Smooth muscle cell (in vitro differentiated cells): ENCODE measurements at regions not wholly inside any gene's neighbourhood (a gene's known extent, or its start where the extent isn't known, plus 50 kb on each side); places are given as distances from the start of the nearest gene placed in this dataset.

Experiments used
- DNase-seq: peaks from one replicate; lab custom pipeline; 2025; ENCODE audit not compliant: unreplicated experiment; lab: John Stamatoyannopoulos, UW
- H2AFZ ChIP-seq: fragments of 200-600 bp; sonication (generic); 2 replicates; pipeline ENCODE4 v1.6.0; 2016; ENCODE audit warnings: antibody characterized with exemption, low read depth, mild to moderate bottlenecking
- H3F3A ChIP-seq: fragments of 200-600 bp; sonication (generic); 2 replicates; pipeline ENCODE4 v1.6.0; 2017; ENCODE audit warnings: antibody characterized with exemption, low read depth
- H3K27ac ChIP-seq: fragments of 200-600 bp; sonication (generic); 2 replicates; pipeline ENCODE4 v1.5.1; 2016; ENCODE audit warnings: low read depth, mild to moderate bottlenecking
- H3K27me3 ChIP-seq: fragments of 200-600 bp; sonication (generic); 2 replicates; pipeline ENCODE4 v1.6.1; 2016; ENCODE audit warnings: low read depth, mild to moderate bottlenecking
- H3K36me3 ChIP-seq: fragments of 200-600 bp; sonication (generic); 2 replicates; pipeline ENCODE4 v1.5.1; 2016; ENCODE audit warnings: low read depth
- H3K4me1 ChIP-seq: fragments of 200-600 bp; sonication (generic); 2 replicates; pipeline ENCODE4 v1.5.1; 2016; ENCODE audit warnings: low read depth
- H3K4me2 ChIP-seq: fragments of 200-600 bp; sonication (generic); 2 replicates; pipeline ENCODE4 v1.6.0; 2016; ENCODE audit warnings: mild to moderate bottlenecking
- H3K4me3 ChIP-seq: fragments of 200-600 bp; sonication (generic); 2 replicates; pipeline ENCODE4 v1.5.1; 2016; ENCODE audit warnings: mild to moderate bottlenecking
- H3K79me2 ChIP-seq: fragments of 200-600 bp; sonication (generic); 2 replicates; pipeline ENCODE4 v1.6.0; 2016; ENCODE audit warnings: low read depth, mild to moderate bottlenecking
- H3K9ac ChIP-seq: fragments of 200-600 bp; sonication (generic); 2 replicates; pipeline ENCODE4 v1.6.0; 2016; ENCODE audit warnings: low read depth
- H3K9me3 ChIP-seq: fragments of 200-600 bp; sonication (generic); replicated peaks from 2 replicates; pipeline ENCODE4 v1.5.1; 2016; ENCODE audit warnings: low read depth
- H4K20me1 ChIP-seq: fragments of 200-600 bp; sonication (generic); 2 replicates; pipeline ENCODE4 v1.6.0; 2016; ENCODE audit warnings: low read depth
- WGBS: methylation state at CpG from one replicate; pipeline ENCODE4 v1.1.7; 2016; ENCODE audit warnings: low lambda C conversion rate; 5-methylcytosine and 5-hydroxymethylcytosine counted together
- TF ChIP-seq, protein P1 (sequence below): fragments of 200-600 bp; sonication (generic); IDR thresholded peaks from 2 replicates; pipeline ENCODE4 v1.5.1; 2017; ENCODE audit warnings: borderline replicate concordance, mild to moderate bottlenecking, antibody characterized with exemption; ENCODE audit not compliant: insufficient read depth, poor library complexity, severe bottlenecking

DNA sequence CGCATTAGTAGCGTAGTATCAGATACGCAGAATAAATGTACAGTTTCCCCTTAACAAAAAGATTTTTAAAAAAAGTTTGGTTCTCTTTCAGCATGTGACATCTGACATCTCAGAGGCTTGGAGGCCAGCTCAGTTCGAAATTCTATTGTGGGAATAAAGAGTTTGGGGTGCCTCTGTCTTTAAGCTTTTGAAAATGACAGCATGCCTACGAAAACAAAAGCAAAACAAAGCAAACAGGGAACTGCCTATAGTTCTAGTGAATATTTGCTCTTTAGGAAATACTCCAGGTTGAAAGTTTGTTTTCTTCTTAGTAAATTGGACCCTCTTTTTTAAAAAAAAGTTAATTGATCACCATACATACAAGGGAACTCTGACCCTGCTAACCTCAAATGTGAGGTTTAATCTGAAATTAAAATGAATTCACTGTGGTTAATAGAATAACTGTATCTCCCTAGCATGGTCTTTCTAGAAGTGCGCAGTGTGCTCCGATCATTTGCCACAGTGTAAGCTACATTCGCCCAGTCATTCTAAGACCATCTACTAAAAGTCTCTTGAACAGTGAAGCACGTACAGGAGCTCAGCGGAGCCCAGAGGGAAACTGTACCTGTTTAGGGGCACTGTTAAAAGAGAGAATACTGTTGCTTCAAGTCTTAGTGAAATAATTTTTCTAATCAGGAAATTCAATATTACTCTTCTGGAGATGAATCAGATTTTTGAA, 347.0 kb upstream of the CDH2 start:
- H3F3A ChIP-seq, result no peaks in the 10 kb centered on the region
- no peaks in the 10 kb centered on the region for H4K20me1 ChIP-seq
- H3K9me3 ChIP-seq, result no peaks in the 10 kb centered on the region
- WGBS, result 93% methylated on average over 10 of the region's 10 CpGs
- TF ChIP-seq, protein P1, sequence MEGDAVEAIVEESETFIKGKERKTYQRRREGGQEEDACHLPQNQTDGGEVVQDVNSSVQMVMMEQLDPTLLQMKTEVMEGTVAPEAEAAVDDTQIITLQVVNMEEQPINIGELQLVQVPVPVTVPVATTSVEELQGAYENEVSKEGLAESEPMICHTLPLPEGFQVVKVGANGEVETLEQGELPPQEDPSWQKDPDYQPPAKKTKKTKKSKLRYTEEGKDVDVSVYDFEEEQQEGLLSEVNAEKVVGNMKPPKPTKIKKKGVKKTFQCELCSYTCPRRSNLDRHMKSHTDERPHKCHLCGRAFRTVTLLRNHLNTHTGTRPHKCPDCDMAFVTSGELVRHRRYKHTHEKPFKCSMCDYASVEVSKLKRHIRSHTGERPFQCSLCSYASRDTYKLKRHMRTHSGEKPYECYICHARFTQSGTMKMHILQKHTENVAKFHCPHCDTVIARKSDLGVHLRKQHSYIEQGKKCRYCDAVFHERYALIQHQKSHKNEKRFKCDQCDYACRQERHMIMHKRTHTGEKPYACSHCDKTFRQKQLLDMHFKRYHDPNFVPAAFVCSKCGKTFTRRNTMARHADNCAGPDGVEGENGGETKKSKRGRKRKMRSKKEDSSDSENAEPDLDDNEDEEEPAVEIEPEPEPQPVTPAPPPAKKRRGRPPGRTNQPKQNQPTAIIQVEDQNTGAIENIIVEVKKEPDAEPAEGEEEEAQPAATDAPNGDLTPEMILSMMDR, result no peak
- no peak for DNase-seq
- no peaks in the 10 kb centered on the region for H3K27me3 ChIP-seq
- peaks cover 32% of the 10 kb centered on the region for H3K4me1 ChIP-seq
- H3K79me2 ChIP-seq, result no peaks in the 10 kb centered on the region
- no peak overlapping the region for H3K27ac ChIP-seq
- no peak overlapping the region for H3K4me3 ChIP-seq
- H3K9ac ChIP-seq, result no peak overlapping the region
- H2AFZ ChIP-seq, result no peak overlapping the region
- H3K36me3 ChIP-seq, result no peaks in the 10 kb centered on the region
- no peak overlapping the region for H3K4me2 ChIP-seq

DNA sequence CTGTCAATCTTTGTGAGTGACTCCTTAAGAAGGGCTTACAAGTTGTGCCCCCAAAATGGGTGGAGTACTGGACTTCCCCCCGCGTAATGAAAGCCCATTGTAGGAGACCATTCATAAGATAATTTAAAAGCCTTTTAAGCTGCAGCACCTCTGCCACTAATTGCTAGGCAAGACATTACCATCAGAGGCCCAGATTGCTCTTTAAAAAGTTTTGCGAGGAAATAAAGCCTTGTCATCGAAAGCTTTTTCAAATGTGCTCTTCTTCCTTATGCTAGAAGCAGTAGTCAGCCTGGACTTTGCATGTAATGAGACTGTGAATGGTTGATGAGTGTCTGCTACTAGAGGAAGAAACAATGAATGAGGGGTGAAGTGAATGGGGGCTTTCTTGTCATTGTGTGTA, 345.3 kb upstream of the CDH2 start:
- no peak overlapping the region for H3K27ac ChIP-seq
- H3F3A ChIP-seq, result no peaks in the 10 kb centered on the region
- H3K36me3 ChIP-seq, result no peaks in the 10 kb centered on the region
- peak overlapping the region; percentile 81 for H2AFZ ChIP-seq
- TF ChIP-seq, protein P1, result no peak
- peaks cover 32% of the 10 kb centered on the region for H3K4me1 ChIP-seq
- no peaks in the 10 kb centered on the region for H3K27me3 ChIP-seq
- H3K79me2 ChIP-seq, result no peaks in the 10 kb centered on the region
- H3K4me2 ChIP-seq, result peak overlapping the region; percentile 18
- H3K9ac ChIP-seq, result no peak overlapping the region
- no peak for DNase-seq
- H3K4me3 ChIP-seq, result no peak overlapping the region
- no peaks in the 10 kb centered on the region for H4K20me1 ChIP-seq
- WGBS, result 38% methylated on average over 4 of the region's 4 CpGs
- H3K9me3 ChIP-seq, result no peaks in the 10 kb centered on the region

DNA sequence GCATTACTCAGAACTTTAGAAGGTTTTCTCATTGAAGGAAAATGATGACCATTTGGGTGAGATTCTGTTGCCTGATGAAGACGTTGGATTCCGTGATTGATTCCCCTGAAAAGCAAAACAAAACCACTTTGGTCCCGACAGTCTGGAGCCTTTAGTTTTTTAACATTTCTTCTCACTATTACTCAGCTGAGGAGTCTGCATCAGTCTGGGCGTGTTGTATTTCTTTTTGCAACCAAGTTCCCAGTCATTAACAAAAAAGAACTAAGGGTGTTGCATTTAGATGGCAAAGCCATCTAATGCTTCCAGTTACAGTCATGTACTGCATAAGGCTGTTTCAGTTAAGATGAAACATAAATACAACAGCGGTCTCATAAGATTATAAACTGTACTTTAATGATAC, 343.1 kb upstream of the CDH2 start:
- Histone ChIP-seq H3K36me3 (no peaks in the 10 kb centered on the region), H3K4me1 (peaks cover 29% of the 10 kb centered on the region), H3K27ac (no peak overlapping the region), H3K4me2 (no peak overlapping the region), H3K9ac (no peak overlapping the region), H2AFZ (no peak overlapping the region), H3F3A (no peaks in the 10 kb centered on the region), H3K4me3 (no peak overlapping the region), H3K9me3 (no peaks in the 10 kb centered on the region), H3K79me2 (no peaks in the 10 kb centered on the region), H4K20me1 (no peaks in the 10 kb centered on the region), H3K27me3 (no peaks in the 10 kb centered on the region)
- no peak for DNase-seq
- TF ChIP-seq, protein P1, result no peak
- WGBS, result 92% methylated on average over 5 of the region's 5 CpGs

DNA sequence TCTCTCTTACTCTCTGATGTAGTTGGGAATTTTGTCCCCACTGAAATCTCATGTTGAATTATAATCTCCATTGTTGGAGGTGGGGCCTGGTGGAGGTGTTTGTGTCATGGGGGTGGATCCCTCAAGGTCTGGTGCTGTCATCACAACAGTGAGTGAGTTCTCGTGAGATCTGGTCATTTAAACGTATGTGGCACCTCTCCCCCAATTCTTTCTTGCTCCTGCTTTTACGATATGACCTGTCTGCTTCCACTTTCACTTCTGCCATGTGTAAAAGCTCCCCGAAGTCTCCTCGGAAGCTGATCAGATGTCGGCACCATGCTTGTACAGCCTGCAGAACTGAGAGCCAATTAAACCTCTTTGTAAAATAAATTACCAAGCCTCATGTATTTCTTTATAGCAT, 337.8 kb upstream of the CDH2 start:
- no peak for DNase-seq
- no peak overlapping the region for H3K4me3 ChIP-seq
- H2AFZ ChIP-seq, result no peak overlapping the region

More for the DNA sequence above, 337.8 kb upstream of the CDH2 start:
- WGBS, result 98% methylated on average over 6 of the region's 6 CpGs
- Histone ChIP-seq H4K20me1 (no peaks in the 10 kb centered on the region), H3K36me3 (no peaks in the 10 kb centered on the region), H3K9ac (no peak overlapping the region), H3F3A (no peaks in the 10 kb centered on the region), H3K4me1 (no peaks in the 10 kb centered on the region), H3K79me2 (no peaks in the 10 kb centered on the region), H3K27ac (no peak overlapping the region), H3K27me3 (no peaks in the 10 kb centered on the region), H3K4me2 (no peak overlapping the region), H3K9me3 (no peaks in the 10 kb centered on the region)
- TF ChIP-seq, protein P1, result no peak
